ENCODE measurements at regions not wholly inside any gene's neighbourhood (a gene's known extent, or its start where the extent isn't known, plus 50 kb on each side); places are given as distances from the start of the nearest gene placed in this dataset.

DNA sequence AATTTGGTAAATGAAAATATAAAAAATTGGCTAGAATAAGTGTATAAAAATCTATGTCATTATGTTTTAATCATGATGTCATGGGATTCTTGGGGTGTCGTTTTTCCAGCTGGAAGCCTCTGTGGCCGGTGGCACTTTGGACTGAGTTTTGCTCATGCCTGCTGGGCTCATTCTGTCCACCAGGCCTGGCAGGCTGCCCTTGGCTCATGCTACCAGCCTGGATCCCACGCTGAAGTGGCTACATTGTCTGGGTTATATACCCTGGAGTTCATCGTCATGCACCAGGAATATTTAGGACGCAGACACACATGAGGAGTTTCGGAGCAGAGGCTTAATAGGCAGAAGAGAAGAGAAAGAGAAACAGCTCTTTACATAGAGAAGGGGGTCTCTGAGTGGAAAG lies 1913.7 kb upstream of the WWC1 start:
- Histone ChIP-seq H3K9ac (ENCODE audit: low read length in 2 of 2) (no peak overlapping the region), H3K27me3 (ENCODE audit: control insufficient read depth in 1 of 2, insufficient read depth in 2 of 2, low read length in 2 of 2) (no peaks in the 10 kb centered on the region), H3K4me3 (ENCODE audit: low read length in 2 of 2) (no peak overlapping the region), H3K36me3 (ENCODE audit: control insufficient read depth in 2 of 2, insufficient read depth in 2 of 2, low read length in 2 of 2) (no peaks in the 10 kb centered on the region), H3K9me3 (ENCODE audit: control insufficient read depth in 2 of 2, low read length in 2 of 2) (no peaks in the 10 kb centered on the region), H3K4me1 (ENCODE audit: control insufficient read depth, insufficient read depth, low read length) (no peaks in the 10 kb centered on the region), H3K27ac (ENCODE audit: low read length) (no peak overlapping the region)

DNA sequence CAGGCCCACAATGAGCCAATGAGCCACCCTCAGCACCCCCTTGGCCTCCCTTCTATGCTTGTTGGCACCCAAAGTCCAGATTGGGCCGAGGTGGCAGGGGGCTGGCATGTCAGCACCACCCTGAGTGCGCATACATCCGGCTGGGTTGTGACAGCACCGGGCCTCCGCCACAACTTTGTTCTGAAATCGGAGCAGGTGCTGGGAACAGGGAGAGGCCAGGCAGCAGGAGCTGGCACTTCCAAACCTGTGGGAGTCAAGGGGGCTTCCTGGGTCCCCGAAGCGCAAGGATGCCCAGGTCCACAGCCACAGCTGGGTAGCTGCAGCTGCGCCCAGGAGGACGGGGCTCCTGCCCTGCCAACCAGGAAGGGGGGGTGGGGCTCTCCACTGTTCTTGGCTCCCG lies 1911.9 kb upstream of the WWC1 start:
- H3K27me3 ChIP-seq (ENCODE audit: control insufficient read depth in 1 of 2, insufficient read depth in 2 of 2, low read length in 2 of 2) = no peaks in the 10 kb centered on the region
- no peaks in the 10 kb centered on the region for H3K9me3 ChIP-seq (ENCODE audit: control insufficient read depth in 2 of 2, low read length in 2 of 2)
- no peaks in the 10 kb centered on the region for H3K36me3 ChIP-seq (ENCODE audit: control insufficient read depth in 2 of 2, insufficient read depth in 2 of 2, low read length in 2 of 2)
- H3K4me1 ChIP-seq (ENCODE audit: control insufficient read depth, insufficient read depth, low read length) = no peaks in the 10 kb centered on the region
- H3K4me3 ChIP-seq (ENCODE audit: low read length in 2 of 2) = no peak overlapping the region
- no peak overlapping the region for H3K27ac ChIP-seq (ENCODE audit: low read length)
- H3K9ac ChIP-seq (ENCODE audit: low read length in 2 of 2) = no peak overlapping the region

DNA sequence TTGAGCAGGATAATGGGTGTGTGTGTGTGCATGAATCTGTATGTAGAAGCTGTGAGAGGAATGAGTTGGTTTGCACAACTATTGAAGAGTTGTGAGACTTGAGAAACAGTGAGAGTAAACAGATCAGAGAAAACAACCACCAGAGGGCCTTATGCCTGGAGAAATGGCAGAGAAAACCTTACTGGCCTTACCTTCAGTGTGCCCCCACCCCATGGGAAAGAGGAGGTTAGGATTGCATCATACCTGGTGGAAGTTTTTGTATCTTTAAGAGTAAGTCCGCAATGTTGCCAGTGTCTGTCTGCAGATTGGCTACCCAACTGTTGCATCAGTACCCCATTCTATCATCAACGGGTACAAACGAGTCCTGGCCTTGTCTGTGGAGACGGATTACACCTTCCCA lies 1909.4 kb upstream of the WWC1 start:
- Histone ChIP-seq H3K27me3 (ENCODE audit: control insufficient read depth in 1 of 2, insufficient read depth in 2 of 2, low read length in 2 of 2) (no peaks in the 10 kb centered on the region), H3K36me3 (ENCODE audit: control insufficient read depth in 2 of 2, insufficient read depth in 2 of 2, low read length in 2 of 2) (no peaks in the 10 kb centered on the region), H3K27ac (ENCODE audit: low read length) (no peak overlapping the region), H3K9ac (ENCODE audit: low read length in 2 of 2) (no peak overlapping the region), H3K9me3 (ENCODE audit: control insufficient read depth in 2 of 2, low read length in 2 of 2) (no peaks in the 10 kb centered on the region), H3K4me1 (ENCODE audit: control insufficient read depth, insufficient read depth, low read length) (no peaks in the 10 kb centered on the region), H3K4me3 (ENCODE audit: low read length in 2 of 2) (no peak overlapping the region)

DNA sequence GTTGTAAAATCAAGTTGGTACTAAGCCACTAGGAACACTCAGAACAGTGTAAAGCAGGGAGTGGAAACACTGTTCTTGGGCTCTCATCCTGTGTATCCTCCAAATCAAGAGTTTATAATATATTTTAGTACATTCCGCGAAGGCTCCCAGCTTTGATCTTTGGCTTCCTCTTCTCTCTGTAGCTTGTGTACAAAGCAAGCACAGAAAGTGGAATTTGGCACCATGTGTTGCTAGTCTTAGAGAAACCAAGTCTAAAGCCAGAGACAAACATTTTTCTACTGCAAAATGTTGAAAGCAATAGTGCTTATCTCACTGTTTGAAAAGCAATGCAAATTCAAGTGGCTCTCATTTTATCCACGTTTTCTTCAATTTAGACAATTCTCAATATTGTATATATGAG lies 1893.3 kb upstream of the WWC1 start:
- Histone ChIP-seq H3K9ac (ENCODE audit: low read length in 2 of 2) (no peak overlapping the region), H3K27ac (ENCODE audit: low read length) (no peak overlapping the region), H3K27me3 (ENCODE audit: control insufficient read depth in 1 of 2, insufficient read depth in 2 of 2, low read length in 2 of 2) (no peaks in the 10 kb centered on the region), H3K4me1 (ENCODE audit: control insufficient read depth, insufficient read depth, low read length) (no peaks in the 10 kb centered on the region), H3K4me3 (ENCODE audit: low read length in 2 of 2) (no peak overlapping the region), H3K9me3 (ENCODE audit: control insufficient read depth in 2 of 2, low read length in 2 of 2) (no peaks in the 10 kb centered on the region), H3K36me3 (ENCODE audit: control insufficient read depth in 2 of 2, insufficient read depth in 2 of 2, low read length in 2 of 2) (no peaks in the 10 kb centered on the region)

DNA sequence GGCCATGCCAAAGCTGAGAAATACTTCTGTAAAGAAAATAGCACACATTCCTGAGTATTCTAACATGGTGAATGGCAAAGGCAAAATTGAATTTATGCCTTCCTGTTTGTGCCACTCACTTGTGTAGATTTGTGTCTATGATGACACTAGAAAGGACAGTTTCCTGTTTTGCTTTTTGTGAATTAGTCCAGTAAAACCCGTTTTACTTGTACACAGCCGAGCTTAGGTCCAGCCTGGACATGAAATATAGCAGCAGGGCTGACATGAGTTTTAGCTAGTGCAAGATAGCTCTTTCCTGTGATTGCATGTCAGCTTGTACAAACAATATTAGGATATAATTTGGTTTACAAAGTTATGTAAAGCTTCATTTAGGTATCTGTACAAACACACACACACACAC lies 1891.7 kb upstream of the WWC1 start:
- Histone ChIP-seq H3K4me3 (ENCODE audit: low read length in 2 of 2) (no peak overlapping the region), H3K9ac (ENCODE audit: low read length in 2 of 2) (no peak overlapping the region), H3K4me1 (ENCODE audit: control insufficient read depth, insufficient read depth, low read length) (no peaks in the 10 kb centered on the region), H3K27ac (ENCODE audit: low read length) (no peak overlapping the region), H3K9me3 (ENCODE audit: control insufficient read depth in 2 of 2, low read length in 2 of 2) (no peaks in the 10 kb centered on the region), H3K36me3 (ENCODE audit: control insufficient read depth in 2 of 2, insufficient read depth in 2 of 2, low read length in 2 of 2) (no peaks in the 10 kb centered on the region), H3K27me3 (ENCODE audit: control insufficient read depth in 1 of 2, insufficient read depth in 2 of 2, low read length in 2 of 2) (no peaks in the 10 kb centered on the region)

DNA sequence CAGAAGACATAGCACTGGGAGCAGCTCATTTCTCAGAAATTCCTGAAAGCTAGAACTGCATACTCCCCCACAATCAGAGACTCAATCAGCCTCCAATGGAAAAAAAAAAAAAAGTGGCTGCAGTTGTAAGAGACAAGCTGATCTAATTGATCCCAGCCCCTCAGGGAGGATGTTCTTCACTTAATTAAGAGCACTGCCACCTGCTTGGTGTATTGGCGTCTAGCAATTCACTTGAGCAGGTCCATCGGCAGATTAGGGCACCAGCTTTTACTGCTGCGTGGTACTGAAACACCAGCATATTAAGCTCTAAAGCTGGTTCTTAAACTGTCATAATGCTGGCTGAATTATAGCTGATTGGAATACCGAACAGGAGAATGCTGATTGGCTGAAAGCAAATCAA lies 1890.1 kb upstream of the WWC1 start:
- Histone ChIP-seq H3K27ac (ENCODE audit: low read length) (no peak overlapping the region), H3K27me3 (ENCODE audit: control insufficient read depth in 1 of 2, insufficient read depth in 2 of 2, low read length in 2 of 2) (no peaks in the 10 kb centered on the region), H3K4me1 (ENCODE audit: control insufficient read depth, insufficient read depth, low read length) (no peaks in the 10 kb centered on the region), H3K4me3 (ENCODE audit: low read length in 2 of 2) (no peak overlapping the region), H3K36me3 (ENCODE audit: control insufficient read depth in 2 of 2, insufficient read depth in 2 of 2, low read length in 2 of 2) (no peaks in the 10 kb centered on the region), H3K9ac (ENCODE audit: low read length in 2 of 2) (no peak overlapping the region), H3K9me3 (ENCODE audit: control insufficient read depth in 2 of 2, low read length in 2 of 2) (no peaks in the 10 kb centered on the region)

DNA sequence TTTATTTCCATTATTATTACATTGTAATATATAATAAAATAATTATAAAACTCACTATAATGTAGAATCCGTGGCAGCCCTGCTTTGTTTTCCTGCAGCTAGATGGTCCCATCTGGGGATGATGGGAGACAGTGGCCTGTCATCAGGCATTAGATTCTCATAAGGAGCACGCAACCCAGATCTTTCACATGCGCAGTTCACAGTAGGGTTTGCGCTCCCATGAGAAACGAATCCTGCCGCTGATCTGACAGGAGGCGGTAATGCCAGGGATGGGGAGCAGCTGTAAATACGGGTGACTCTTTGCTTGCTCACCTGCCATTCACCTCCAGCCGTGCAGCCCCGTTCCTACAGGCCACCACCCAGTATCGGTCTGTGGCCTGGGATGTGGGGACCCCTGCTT lies 1879.3 kb upstream of the WWC1 start:
- no peak overlapping the region for H3K4me3 ChIP-seq (ENCODE audit: low read length in 2 of 2)
- H3K27ac ChIP-seq (ENCODE audit: low read length) = no peak overlapping the region
- no peaks in the 10 kb centered on the region for H3K4me1 ChIP-seq (ENCODE audit: control insufficient read depth, insufficient read depth, low read length)
- H3K9ac ChIP-seq (ENCODE audit: low read length in 2 of 2) = no peak overlapping the region
- no peaks in the 10 kb centered on the region for H3K27me3 ChIP-seq (ENCODE audit: control insufficient read depth in 1 of 2, insufficient read depth in 2 of 2, low read length in 2 of 2)
- H3K9me3 ChIP-seq (ENCODE audit: control insufficient read depth in 2 of 2, low read length in 2 of 2) = no peaks in the 10 kb centered on the region
- no peaks in the 10 kb centered on the region for H3K36me3 ChIP-seq (ENCODE audit: control insufficient read depth in 2 of 2, insufficient read depth in 2 of 2, low read length in 2 of 2)

DNA sequence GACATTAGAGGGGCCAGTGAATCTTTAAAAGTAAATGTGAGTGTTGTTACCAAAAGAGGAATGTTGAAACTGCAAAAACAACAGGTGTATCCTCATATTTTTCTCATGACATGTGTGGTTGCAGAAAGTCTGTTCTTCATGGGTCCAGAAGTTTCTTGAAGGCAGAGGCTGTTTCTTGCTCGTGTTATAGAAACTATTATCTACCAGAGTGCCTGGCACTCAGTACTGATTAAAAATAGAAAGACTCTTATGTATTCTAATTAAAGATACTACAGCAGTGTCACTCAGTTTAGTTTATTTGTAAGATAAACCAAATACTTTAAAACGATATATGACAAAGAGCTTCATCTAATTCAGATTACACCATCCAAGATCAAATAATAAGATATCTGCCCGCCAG lies 1864.2 kb upstream of the WWC1 start:
- Histone ChIP-seq H3K4me3 (ENCODE audit: low read length in 2 of 2) (no peak overlapping the region), H3K27ac (ENCODE audit: low read length) (no peak overlapping the region), H3K9me3 (ENCODE audit: control insufficient read depth in 2 of 2, low read length in 2 of 2) (no peaks in the 10 kb centered on the region), H3K27me3 (ENCODE audit: control insufficient read depth in 1 of 2, insufficient read depth in 2 of 2, low read length in 2 of 2) (no peaks in the 10 kb centered on the region), H3K4me1 (ENCODE audit: control insufficient read depth, insufficient read depth, low read length) (no peaks in the 10 kb centered on the region), H3K36me3 (ENCODE audit: control insufficient read depth in 2 of 2, insufficient read depth in 2 of 2, low read length in 2 of 2) (no peaks in the 10 kb centered on the region), H3K9ac (ENCODE audit: low read length in 2 of 2) (no peak overlapping the region)

DNA sequence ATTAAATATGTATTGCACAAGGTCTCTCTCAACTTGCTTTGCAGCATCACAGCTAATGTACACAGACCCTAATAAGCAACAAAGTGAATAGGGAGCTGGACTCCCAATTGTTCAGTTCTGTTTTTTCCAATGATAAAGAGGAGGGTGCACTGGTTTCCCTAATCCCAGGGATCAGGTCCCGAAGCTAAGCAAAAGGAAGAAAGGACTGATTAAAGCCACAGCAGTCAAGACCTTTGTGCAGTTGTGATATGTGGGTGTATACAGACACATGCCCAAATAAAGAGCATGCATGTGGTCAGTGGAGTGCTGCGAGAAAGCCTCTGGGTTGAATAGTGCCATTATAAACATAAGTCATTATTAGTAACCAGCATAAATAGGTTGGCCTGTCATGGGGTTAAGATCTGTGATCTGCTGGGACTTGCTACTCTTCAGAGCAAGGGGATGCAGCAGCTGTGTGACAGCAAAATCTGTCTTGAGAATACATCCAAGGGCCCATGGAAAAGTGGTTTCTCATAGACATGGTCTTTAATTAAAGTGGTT lies 1863.1 kb upstream of the WWC1 start:
- Histone ChIP-seq H3K9me3 (ENCODE audit: control insufficient read depth in 2 of 2, low read length in 2 of 2) (no peaks in the 10 kb centered on the region), H3K36me3 (ENCODE audit: control insufficient read depth in 2 of 2, insufficient read depth in 2 of 2, low read length in 2 of 2) (no peaks in the 10 kb centered on the region), H3K4me3 (ENCODE audit: low read length in 2 of 2) (no peak overlapping the region), H3K9ac (ENCODE audit: low read length in 2 of 2) (no peak overlapping the region), H3K4me1 (ENCODE audit: control insufficient read depth, insufficient read depth, low read length) (no peaks in the 10 kb centered on the region), H3K27ac (ENCODE audit: low read length) (no peak overlapping the region), H3K27me3 (ENCODE audit: control insufficient read depth in 1 of 2, insufficient read depth in 2 of 2, low read length in 2 of 2) (no peaks in the 10 kb centered on the region)

DNA sequence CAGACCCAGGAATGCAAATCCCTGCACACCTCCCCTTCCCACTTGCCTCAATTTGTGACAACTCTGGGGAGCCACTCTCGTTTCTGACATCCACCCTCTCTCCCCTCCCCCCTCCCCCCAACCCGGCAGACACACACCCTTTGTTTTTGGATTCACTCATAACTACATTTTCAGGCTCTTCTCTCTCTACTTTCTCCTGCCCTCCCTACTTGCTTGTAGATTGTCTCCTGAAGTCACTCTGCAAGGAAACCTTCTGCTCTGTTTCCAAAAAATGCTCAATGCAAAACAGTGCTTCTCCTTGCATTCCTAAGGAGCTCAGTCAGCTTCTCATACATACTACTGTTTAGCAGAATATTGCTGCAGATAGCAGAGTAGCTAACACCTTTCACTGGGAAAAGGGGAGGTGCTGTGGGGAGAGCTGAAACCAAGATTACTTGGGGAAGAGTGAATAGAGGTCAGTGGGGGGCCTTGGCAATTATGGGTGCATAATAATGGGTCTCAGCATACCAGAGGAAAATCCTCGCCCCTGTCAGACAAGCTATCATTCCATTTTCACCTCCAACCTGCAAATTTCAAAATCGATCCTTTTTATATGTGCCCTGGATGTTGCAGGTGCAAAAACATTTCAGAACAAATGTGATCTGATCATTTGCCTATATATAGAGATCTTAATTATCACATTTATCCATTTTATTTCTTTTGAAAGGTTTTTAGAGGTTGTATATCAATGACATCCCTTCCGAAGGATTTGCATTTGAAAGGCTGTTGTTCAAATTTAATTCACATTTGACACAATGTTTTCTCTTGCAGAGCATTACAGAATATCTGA lies 1860.7 kb upstream of the WWC1 start:
- Histone ChIP-seq H3K9ac (ENCODE audit: low read length in 2 of 2) (no peak overlapping the region), H3K27me3 (ENCODE audit: control insufficient read depth in 1 of 2, insufficient read depth in 2 of 2, low read length in 2 of 2) (no peaks in the 10 kb centered on the region), H3K4me3 (ENCODE audit: low read length in 2 of 2) (no peak overlapping the region), H3K27ac (ENCODE audit: low read length) (no peak overlapping the region), H3K36me3 (ENCODE audit: control insufficient read depth in 2 of 2, insufficient read depth in 2 of 2, low read length in 2 of 2) (no peaks in the 10 kb centered on the region), H3K9me3 (ENCODE audit: control insufficient read depth in 2 of 2, low read length in 2 of 2) (no peaks in the 10 kb centered on the region), H3K4me1 (ENCODE audit: control insufficient read depth, insufficient read depth, low read length) (no peaks in the 10 kb centered on the region)

DNA sequence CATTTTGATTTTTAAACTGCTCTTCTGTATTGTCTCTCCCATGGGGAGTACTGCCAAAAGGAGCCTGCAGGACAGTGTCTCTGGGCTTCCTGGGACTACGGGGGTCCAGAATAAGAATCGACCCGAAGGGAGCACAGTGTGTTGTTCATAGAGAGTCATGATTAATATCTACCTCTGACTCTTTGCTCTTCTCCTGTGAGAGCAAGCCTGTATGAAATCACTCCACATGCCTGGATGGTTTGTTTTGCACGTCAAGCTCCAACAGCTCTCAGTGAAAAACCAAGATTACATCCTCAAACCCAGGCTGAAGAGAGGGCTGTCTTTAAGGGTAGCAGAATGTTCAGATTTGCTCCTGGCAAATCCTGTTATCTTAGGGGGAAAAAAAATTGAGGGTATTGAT lies 1860.0 kb upstream of the WWC1 start:
- Histone ChIP-seq H3K27ac (ENCODE audit: low read length) (no peak overlapping the region), H3K9me3 (ENCODE audit: control insufficient read depth in 2 of 2, low read length in 2 of 2) (no peaks in the 10 kb centered on the region), H3K9ac (ENCODE audit: low read length in 2 of 2) (no peak overlapping the region), H3K4me1 (ENCODE audit: control insufficient read depth, insufficient read depth, low read length) (no peaks in the 10 kb centered on the region), H3K27me3 (ENCODE audit: control insufficient read depth in 1 of 2, insufficient read depth in 2 of 2, low read length in 2 of 2) (no peaks in the 10 kb centered on the region), H3K36me3 (ENCODE audit: control insufficient read depth in 2 of 2, insufficient read depth in 2 of 2, low read length in 2 of 2) (no peaks in the 10 kb centered on the region), H3K4me3 (ENCODE audit: low read length in 2 of 2) (no peak overlapping the region)

Measured in stomach smooth muscle (tissue), 2 donors.